Upper lobe of right lung (tissue), 1 donor: ENCODE measurements at regions not wholly inside any gene's neighbourhood (a gene's known extent, or its start where the extent isn't known, plus 50 kb on each side); places are given as distances from the start of the nearest gene placed in this dataset.

Experiments used
- ATAC-seq: fragments of 200-7000 bp; cut with Tn5 transposase; one replicate; pipeline ENCODE4 v1.9.1; 2020; ENCODE audit warnings: mild to moderate bottlenecking, moderate library complexity
- DNase-seq: peaks from one replicate; pipeline ENCODE4 v3.0.0-alpha.2; 2020
- H3K27ac ChIP-seq: fragments of 200-600 bp; one replicate; pipeline ENCODE4 v1.8.0; 2022
- H3K27me3 ChIP-seq: fragments of 200-600 bp; one replicate; pipeline ENCODE4 v1.8.0; 2022; ENCODE audit warnings: mild to moderate bottlenecking
- H3K36me3 ChIP-seq: fragments of 200-600 bp; one replicate; pipeline ENCODE4 v1.8.0; 2022
- H3K4me1 ChIP-seq: fragments of 200-600 bp; one replicate; pipeline ENCODE4 v1.8.0; 2022
- H3K4me3 ChIP-seq: fragments of 200-600 bp; one replicate; pipeline ENCODE4 v1.8.0; 2022; ENCODE audit warnings: mild to moderate bottlenecking
- H3K9me3 ChIP-seq: fragments of 200-600 bp; one replicate; pipeline ENCODE4 v1.8.0; 2022
- intact Hi-C: fragments of 100-400 bp; cut with DNase I; formaldehyde crosslinking; loops from one replicate; pipeline ENCODE4 v1.11.0; 2022
- TF ChIP-seq, protein P1 (sequence below): fragments of 200-600 bp; IDR thresholded peaks from one replicate; pipeline ENCODE4 v1.8.0; 2022; ENCODE audit warnings: antibody characterized with exemption
- donor health status: DM: no; HTN: yes; CAD: no; lungs with severe emphysema.

- H3K4me3 ChIP-seq: no peak overlapping the region
- ATAC-seq (no peak), DNase-seq (no peak)
- no peaks in the 10 kb centered on the region for H3K36me3 ChIP-seq
- intact Hi-C loops: no loop called here
- no peaks in the 10 kb centered on the region for H3K27me3 ChIP-seq
- no peak overlapping the region for H3K27ac ChIP-seq
- no peaks in the 10 kb centered on the region for H3K9me3 ChIP-seq
- no peaks in the 10 kb centered on the region for H3K4me1 ChIP-seq
- TF ChIP-seq, protein P1, sequence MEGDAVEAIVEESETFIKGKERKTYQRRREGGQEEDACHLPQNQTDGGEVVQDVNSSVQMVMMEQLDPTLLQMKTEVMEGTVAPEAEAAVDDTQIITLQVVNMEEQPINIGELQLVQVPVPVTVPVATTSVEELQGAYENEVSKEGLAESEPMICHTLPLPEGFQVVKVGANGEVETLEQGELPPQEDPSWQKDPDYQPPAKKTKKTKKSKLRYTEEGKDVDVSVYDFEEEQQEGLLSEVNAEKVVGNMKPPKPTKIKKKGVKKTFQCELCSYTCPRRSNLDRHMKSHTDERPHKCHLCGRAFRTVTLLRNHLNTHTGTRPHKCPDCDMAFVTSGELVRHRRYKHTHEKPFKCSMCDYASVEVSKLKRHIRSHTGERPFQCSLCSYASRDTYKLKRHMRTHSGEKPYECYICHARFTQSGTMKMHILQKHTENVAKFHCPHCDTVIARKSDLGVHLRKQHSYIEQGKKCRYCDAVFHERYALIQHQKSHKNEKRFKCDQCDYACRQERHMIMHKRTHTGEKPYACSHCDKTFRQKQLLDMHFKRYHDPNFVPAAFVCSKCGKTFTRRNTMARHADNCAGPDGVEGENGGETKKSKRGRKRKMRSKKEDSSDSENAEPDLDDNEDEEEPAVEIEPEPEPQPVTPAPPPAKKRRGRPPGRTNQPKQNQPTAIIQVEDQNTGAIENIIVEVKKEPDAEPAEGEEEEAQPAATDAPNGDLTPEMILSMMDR: no peak
Measured at GRCh38 chr7:91656541-91657482, 223.7 kb downstream of the MTERF1 start.

GRCh38 chr7:91657483-91658071 is 222.9 kb downstream of the MTERF1 start:
- TF ChIP-seq, protein P1: no peak

DNA sequence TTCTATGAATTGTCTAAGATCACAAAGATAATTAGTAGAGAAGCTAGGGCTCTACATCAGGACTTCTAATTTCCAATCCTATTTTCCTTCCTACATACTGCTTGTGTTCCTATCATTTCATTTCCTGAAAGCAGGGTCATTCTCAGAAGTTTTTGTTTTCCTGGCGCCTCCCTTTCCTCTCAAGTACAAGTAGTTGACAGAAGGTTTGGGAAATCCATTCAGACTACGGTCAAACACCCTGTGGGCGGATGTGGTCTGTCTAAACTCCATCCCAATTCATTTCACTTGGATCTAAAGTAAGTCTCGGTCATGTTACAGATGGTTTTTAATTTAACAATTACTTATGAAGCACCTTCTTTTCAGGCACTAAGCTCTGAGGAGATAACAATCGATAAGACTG is 221.4 kb downstream of the MTERF1 start:
- DNase-seq: no peak
- Histone ChIP-seq H3K9me3 (no peaks in the 10 kb centered on the region), H3K27ac (no peak overlapping the region), H3K27me3 (no peaks in the 10 kb centered on the region), H3K36me3 (no peaks in the 10 kb centered on the region), H3K4me1 (no peaks in the 10 kb centered on the region), H3K4me3 (no peak overlapping the region)
- intact Hi-C loops: no loop called here
- TF ChIP-seq, protein P1: no peak
- no peak for ATAC-seq

More at GRCh38 chr7:91657483-91658071, 222.9 kb downstream of the MTERF1 start:
- Histone ChIP-seq H3K36me3 (no peaks in the 10 kb centered on the region), H3K4me1 (no peaks in the 10 kb centered on the region), H3K27ac (no peak overlapping the region), H3K9me3 (no peaks in the 10 kb centered on the region), H3K27me3 (no peaks in the 10 kb centered on the region), H3K4me3 (no peak overlapping the region)
- DNase-seq: no peak
- intact Hi-C loops: no loop called here
- ATAC-seq: no peak

GRCh38 chr7:91660734-91661356 is 219.7 kb downstream of the MTERF1 start:
- Histone ChIP-seq H3K4me3 (no peak overlapping the region), H3K36me3 (no peaks in the 10 kb centered on the region), H3K27me3 (no peaks in the 10 kb centered on the region), H3K4me1 (no peaks in the 10 kb centered on the region), H3K27ac (no peak overlapping the region), H3K9me3 (no peaks in the 10 kb centered on the region)
- ATAC-seq (no peak), DNase-seq (no peak)
- TF ChIP-seq, protein P1: no peak
- intact Hi-C loops: no loop called here

GRCh38 chr7:91661727-91662126 is 218.8 kb downstream of the MTERF1 start:
- DNase-seq (no peak), ATAC-seq (no peak)
- TF ChIP-seq, protein P1: no peak
- no peak overlapping the region for H3K4me3 ChIP-seq
- intact Hi-C loops: no loop called here
- no peaks in the 10 kb centered on the region for H3K4me1 ChIP-seq
- H3K27ac ChIP-seq: no peak overlapping the region
- H3K9me3 ChIP-seq: no peaks in the 10 kb centered on the region
- H3K27me3 ChIP-seq: no peaks in the 10 kb centered on the region
- H3K36me3 ChIP-seq: no peaks in the 10 kb centered on the region
